Kidney epithelial cell (primary cell): ENCODE measurements at regions not wholly inside any gene's neighbourhood (a gene's known extent, or its start where the extent isn't known, plus 50 kb on each side); places are given as distances from the start of the nearest gene placed in this dataset.

ENCODE experiments used
- DNase-seq: peaks from one replicate; pipeline ENCODE4 v3.0.0-alpha.2; 2010; ENCODE audit warnings: low read depth
- H3K27me3 ChIP-seq: 2 replicates; pipeline ENCODE4 v1.6.0; 2011; ENCODE audit warnings: low read length; ENCODE audit not compliant: control insufficient read depth, insufficient read depth
- H3K36me3 ChIP-seq: 2 replicates; pipeline ENCODE4 v1.5.1; 2011; ENCODE audit warnings: low read length; ENCODE audit not compliant: control insufficient read depth, insufficient read depth
- H3K4me3 ChIP-seq: 2 replicates; pipeline ENCODE4 v1.5.1; 2011; ENCODE audit warnings: low read depth, mild to moderate bottlenecking, control low read depth, low read length
- CTCF ChIP-seq: IDR thresholded peaks from 2 replicates; pipeline ENCODE4 v1.5.1; 2011; ENCODE audit warnings: mild to moderate bottlenecking, moderate library complexity, low read length, control low read depth, inconsistent platforms; ENCODE audit not compliant: insufficient read depth, poor library complexity, severe bottlenecking

- no peaks in the 10 kb centered on the region for H3K36me3 ChIP-seq
- H3K27me3 ChIP-seq = no peaks in the 10 kb centered on the region
- DNase-seq = no peak
- no peak overlapping the region for H3K4me3 ChIP-seq
- TF ChIP-seq CTCF = no peak
These were observed 138.9 kb upstream of the SMIM31 start for GRCh38 chr4:164614999-164615398.

GRCh38 chr4:164615964-164616363 lies 138.0 kb upstream of the SMIM31 start:
- Histone ChIP-seq H3K27me3 (no peaks in the 10 kb centered on the region), H3K4me3 (no peak overlapping the region), H3K36me3 (no peaks in the 10 kb centered on the region)
- no peak for TF ChIP-seq CTCF
- no peak for DNase-seq

GRCh38 chr4:164616961-164617360 lies 137.0 kb upstream of the SMIM31 start:
- no peak for TF ChIP-seq CTCF
- H3K4me3 ChIP-seq = no peak overlapping the region

GRCh38 chr4:164617426-164617825 lies 136.5 kb upstream of the SMIM31 start:
- Histone ChIP-seq H3K27me3 (no peaks in the 10 kb centered on the region), H3K4me3 (no peak overlapping the region), H3K36me3 (no peaks in the 10 kb centered on the region)
- no peak for TF ChIP-seq CTCF
- no peak for DNase-seq

More at GRCh38 chr4:164616961-164617360, 137.0 kb upstream of the SMIM31 start:
- Histone ChIP-seq H3K36me3 (no peaks in the 10 kb centered on the region), H3K27me3 (no peaks in the 10 kb centered on the region)
- DNase-seq = no peak

- no peak for TF ChIP-seq CTCF
- H3K4me3 ChIP-seq = no peak overlapping the region
These were observed 136.0 kb upstream of the SMIM31 start for GRCh38 chr4:164617911-164618310.

GRCh38 chr4:164621886-164622521 lies 131.9 kb upstream of the SMIM31 start:
- no peak overlapping the region for H3K4me3 ChIP-seq
- no peak for DNase-seq
- H3K27me3 ChIP-seq = no peaks in the 10 kb centered on the region
- no peak for TF ChIP-seq CTCF
- H3K36me3 ChIP-seq = no peaks in the 10 kb centered on the region

More at GRCh38 chr4:164617911-164618310, 136.0 kb upstream of the SMIM31 start:
- DNase-seq = no peak
- Histone ChIP-seq H3K36me3 (no peaks in the 10 kb centered on the region), H3K27me3 (no peaks in the 10 kb centered on the region)
